ENCODE measurements at regions not wholly inside any gene's neighbourhood (a gene's known extent, or its start where the extent isn't known, plus 50 kb on each side); places are given as distances from the start of the nearest gene placed in this dataset.

- Histone ChIP-seq H3K36me3 (no peaks in the 10 kb centered on the region), H3K27ac (peak overlapping the region in 2 of 4 donors; percentile 29 to 36), H3K9me3 (no peaks in the 10 kb centered on the region), H3K4me3 (no peak overlapping the region), H3K4me1 (peaks cover 0 to 2% of the 10 kb centered on the region in 2 donors), H3K27me3 (no peaks in the 10 kb centered on the region)
- ATAC-seq (no peak), DNase-seq (no peak)
- TF ChIP-seq CTCF (IDR thresholded peaks at IDR 0.05 in 4 of 5, conservative IDR thresholded peaks at IDR 0.05 in 1 of 5) = no peak
- TF ChIP-seq POLR2A (IDR thresholded peaks at IDR 0.05) = no peak
- in situ Hi-C loops (cut with MboI; ENCODE audit: low sequenced_read_pairs in 4 of 4) (loop anchor here in 2 of 4 donors (25.0 kb wide), 2 partner anchors 187 to 1663 kb away; partner anchors contain the start of gene TPRG1 (in 1 of the 2)), intact Hi-C loops (cut with DNase I; ENCODE audit: low total_unique reads) (no loop called here)
These were observed 196.0 kb upstream of the TPRG1 start for GRCh38 chr3:188975600-188976314.

DNA sequence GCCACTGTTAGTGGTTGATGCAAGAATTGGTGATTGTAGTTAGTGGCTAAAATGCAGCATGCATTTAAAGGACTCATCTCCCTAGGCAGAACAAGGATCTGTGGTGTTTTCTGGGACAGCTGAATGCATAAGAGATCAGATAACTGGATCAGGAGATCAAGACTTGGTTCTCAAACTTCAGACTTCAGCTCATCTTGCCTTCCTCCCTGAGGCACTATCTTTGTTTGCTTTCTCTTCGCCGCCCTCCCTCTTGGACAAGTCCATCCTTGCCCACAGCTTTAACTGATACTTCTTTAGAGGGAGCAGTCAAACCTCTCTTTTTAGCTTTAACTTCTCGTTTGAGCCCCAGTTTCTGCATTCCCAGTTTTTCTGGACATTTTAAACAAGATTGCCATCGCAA is 195.4 kb upstream of the TPRG1 start:
- Histone ChIP-seq H3K9me3 (no peaks in the 10 kb centered on the region), H3K4me1 (peaks cover 0 to 2% of the 10 kb centered on the region in 2 donors), H3K4me3 (no peak overlapping the region), H3K36me3 (no peaks in the 10 kb centered on the region), H3K27ac (no peak overlapping the region), H3K27me3 (no peaks in the 10 kb centered on the region)
- DNase-seq (no peak), ATAC-seq (no peak)
- TF ChIP-seq CTCF (IDR thresholded peaks at IDR 0.05 in 4 of 5, conservative IDR thresholded peaks at IDR 0.05 in 1 of 5) = no peak
- no peak for TF ChIP-seq POLR2A (IDR thresholded peaks at IDR 0.05)
- in situ Hi-C loops (cut with MboI; ENCODE audit: low sequenced_read_pairs in 4 of 4) (loop anchor here in 2 of 4 donors (25.0 kb wide), 2 partner anchors 186 to 1664 kb away; partner anchors contain the start of gene TPRG1 (in 1 of the 2)), intact Hi-C loops (cut with DNase I; ENCODE audit: low total_unique reads) (no loop called here)

DNA sequence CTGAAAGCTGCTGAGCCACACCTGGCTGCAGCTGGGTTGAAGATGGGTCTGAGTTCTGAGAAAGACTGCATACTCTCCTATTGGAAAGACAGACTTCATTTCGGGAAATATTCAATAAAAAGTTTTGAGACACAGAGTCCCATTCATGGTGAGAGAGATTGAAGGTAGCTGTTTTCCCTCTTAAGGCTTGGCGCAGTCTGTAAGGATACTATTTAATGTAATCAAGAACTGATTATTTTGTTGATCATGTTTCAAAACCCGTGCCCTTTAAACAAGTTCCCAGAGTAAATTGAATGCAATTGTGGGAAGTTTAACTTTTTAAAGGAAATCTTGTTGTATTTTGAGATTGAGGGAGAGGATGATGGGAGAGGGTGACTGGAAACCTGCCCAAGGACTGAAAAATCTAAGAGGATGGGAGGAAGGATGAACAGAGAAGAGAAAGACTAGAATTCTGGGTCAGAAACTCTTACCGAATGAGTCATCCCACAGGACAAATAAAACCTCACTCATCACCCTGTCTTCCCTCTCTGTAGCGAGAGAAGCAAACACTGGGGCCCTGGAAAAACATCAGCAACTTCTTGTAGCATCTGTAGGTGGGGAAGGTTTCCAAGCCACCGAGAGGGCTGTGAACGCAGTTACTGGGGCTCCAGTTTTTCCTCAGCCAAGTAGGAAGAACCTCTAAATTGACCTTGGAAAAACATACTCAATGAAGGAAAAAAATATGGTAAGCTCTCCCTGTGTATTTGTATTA is 193.2 kb upstream of the TPRG1 start:
- H3K36me3 ChIP-seq = no peaks in the 10 kb centered on the region
- no peaks in the 10 kb centered on the region for H3K9me3 ChIP-seq
- H3K27me3 ChIP-seq = no peaks in the 10 kb centered on the region
- H3K4me3 ChIP-seq = no peak overlapping the region
- peak overlapping the region; percentile 27 to 51 (median 37) for H3K27ac ChIP-seq
- DNase-seq (peak in 1 of 2 donors; percentile 6), ATAC-seq (peak; percentile 34 to 47)
- intact Hi-C loops (cut with DNase I; ENCODE audit: low total_unique reads) (no loop called here), in situ Hi-C loops (cut with MboI; ENCODE audit: low sequenced_read_pairs in 4 of 4) (loop anchor here in 2 of 4 donors (25.0 kb wide), 2 partner anchors 184 to 1666 kb away; partner anchors contain the start of gene TPRG1 (in 1 of the 2))
- TF ChIP-seq POLR2A (IDR thresholded peaks at IDR 0.05) = no peak
- TF ChIP-seq CTCF (IDR thresholded peaks at IDR 0.05 in 4 of 5, conservative IDR thresholded peaks at IDR 0.05 in 1 of 5) = no peak
- no peaks in the 10 kb centered on the region for H3K4me1 ChIP-seq

- Histone ChIP-seq H3K4me3 (no peak overlapping the region), H3K9me3 (no peaks in the 10 kb centered on the region), H3K27ac (peak overlapping the region; percentile 27 to 51 (median 37)), H3K36me3 (no peaks in the 10 kb centered on the region), H3K27me3 (no peaks in the 10 kb centered on the region), H3K4me1 (no peaks in the 10 kb centered on the region)
- TF ChIP-seq POLR2A (IDR thresholded peaks at IDR 0.05) (no peak), CTCF (IDR thresholded peaks at IDR 0.05 in 4 of 5, conservative IDR thresholded peaks at IDR 0.05 in 1 of 5) (no peak)
- intact Hi-C loops (cut with DNase I; ENCODE audit: low total_unique reads) = no loop called here
- no peak for ATAC-seq
- DNase-seq = no peak
- in situ Hi-C loops (cut with MboI; ENCODE audit: low sequenced_read_pairs in 4 of 4) = loop anchor here in 2 of 4 donors (25.0 kb wide), 2 partner anchors 183 to 1667 kb away; partner anchors contain the start of gene TPRG1 (in 1 of the 2)
These were observed 192.5 kb upstream of the TPRG1 start for GRCh38 chr3:188979248-188979647.

Measured in gastrocnemius medialis (tissue), 4 donors.